K562 (cell line): ENCODE measurements at regions not wholly inside any gene's neighbourhood (a gene's known extent, or its start where the extent isn't known, plus 50 kb on each side); places are given as distances from the start of the nearest gene placed in this dataset.
"Not testable (repeated sequence)": the region's sequence is repeated elsewhere in the genome, so short reads cannot be mapped to it uniquely, and the experiment has no call there.

Source experiments
- ARID2 ChIP-seq: fragments of 450-650 bp; IDR thresholded peaks from 2 replicates; pipeline ENCODE4 v1.6.1; 2017; ENCODE audit warnings: antibody characterized with exemption, mild to moderate bottlenecking
- BDP1 ChIP-seq: IDR thresholded peaks from 3 replicates; pipeline ENCODE4 v1.6.1; 2011; ENCODE audit not compliant: insufficient read length, insufficient read depth
- CBX2 ChIP-seq: fragments of 200-600 bp; sonication (generic); IDR thresholded peaks from one replicate; pipeline ENCODE4 v1.6.1; 2012; ENCODE audit warnings: mild to moderate bottlenecking, low read length, inconsistent platforms; ENCODE audit not compliant: insufficient read depth, poor library complexity, severe bottlenecking

- not testable (repeated sequence) for TF ChIP-seq CBX2, BDP1, ARID2
These were observed 93.6 kb upstream of the PLGLB2 start for GRCh38 chr2:87654136-87654814.
